MCF 10A (cell line): ENCODE measurements at regions not wholly inside any gene's neighbourhood (a gene's known extent, or its start where the extent isn't known, plus 50 kb on each side); places are given as distances from the start of the nearest gene placed in this dataset.

Source experiments
- BruUV-seq: library from RNA; stranded (reverse); fragments of 400-500 nt; replicated peaks from 2 replicates; lab custom pipeline; 2021; lab: Mats Ljungman, UMichigan
- CTCF ChIA-PET: fragments of 300-600 bp; sonication (Branson Sonifier 250); formaldehyde crosslinking; extraction: SDS; loops from one replicate; lab custom pipeline; 2021; ENCODE audit warnings: antibody characterized with exemption, inconsistent platforms; lab: Yijun Ruan, JAX
- POLR2A ChIA-PET: fragments of 300-600, 350-650 bp; sonication (Branson Sonifier 250); formaldehyde crosslinking; extraction: SDS; loops from one replicate; lab custom pipeline; 2020; ENCODE audit warnings: antibody characterized with exemption, inconsistent platforms; lab: Yijun Ruan, JAX
- DNase-seq: peaks from one replicate; pipeline ENCODE4 v3.0.0-alpha.2; 2018; ENCODE audit not compliant: unreplicated experiment
- H3K27ac Mint-ChIP-seq: one replicate; pipeline ENCODE4 v1.8.0; 2022; ENCODE audit warnings: mild to moderate bottlenecking, low read depth, mixed read lengths; ENCODE audit not compliant: unreplicated experiment
- H3K27me3 Mint-ChIP-seq: one replicate; pipeline ENCODE4 v1.8.0; 2022; ENCODE audit warnings: mixed read lengths; ENCODE audit not compliant: insufficient read depth, unreplicated experiment
- H3K36me3 Mint-ChIP-seq: one replicate; pipeline ENCODE4 v1.8.0; 2022; ENCODE audit warnings: mild to moderate bottlenecking, moderate library complexity, mixed read lengths; ENCODE audit not compliant: insufficient read depth, unreplicated experiment
- H3K4me1 Mint-ChIP-seq: one replicate; pipeline ENCODE4 v1.8.0; 2022; ENCODE audit warnings: mixed read lengths; ENCODE audit not compliant: insufficient read depth, unreplicated experiment
- H3K4me3 Mint-ChIP-seq: one replicate; pipeline ENCODE4 v1.8.0; 2022; ENCODE audit warnings: mild to moderate bottlenecking, moderate library complexity, mixed read lengths; ENCODE audit not compliant: unreplicated experiment
- H3K9me3 Mint-ChIP-seq: one replicate; pipeline ENCODE4 v1.8.0; 2022; ENCODE audit warnings: mixed read lengths; ENCODE audit not compliant: unreplicated experiment
- CTCF ChIP-seq: fragments of 200-600 bp; IDR thresholded peaks from one replicate; pipeline ENCODE4 v1.8.0; 2022; ENCODE audit warnings: antibody characterized with exemption, mild to moderate bottlenecking; ENCODE audit not compliant: unreplicated experiment
- intact Hi-C: fragments of 100-400 bp; cut with micrococcal nuclease; formaldehyde crosslinking; loops from 2 replicates; pipeline ENCODE4 v1.14.1; 2022

GRCh38 chr16:85492295-85492864 lies 120.7 kb upstream of the GSE1 start:
- intact Hi-C loops = no loop called here

GRCh38 chr16:85494315-85494714 lies 118.8 kb upstream of the GSE1 start:
- peaks cover 6% of the 10 kb centered on the region for H3K4me1 Mint-ChIP-seq
- H3K9me3 Mint-ChIP-seq = no peaks in the 10 kb centered on the region
- no peak for DNase-seq
- no peak overlapping the region for H3K27ac Mint-ChIP-seq
- BruUV-seq = no TSS peak
- ChIA-PET POLR2A (interaction anchor here (1.1 kb wide), 1 partner anchor 64 kb away, joined by 3 read pairs; no protein-coding TSS in a partner anchor), CTCF (no interaction called here)
- TF ChIP-seq CTCF = no peak
- intact Hi-C loops = no loop called here
- H3K4me3 Mint-ChIP-seq = no peak overlapping the region
- H3K36me3 Mint-ChIP-seq = peaks cover 5% of the 10 kb centered on the region
- H3K27me3 Mint-ChIP-seq = no peaks in the 10 kb centered on the region

More at GRCh38 chr16:85492295-85492864, 120.7 kb upstream of the GSE1 start:
- peaks cover 5% of the 10 kb centered on the region for H3K36me3 Mint-ChIP-seq
- peaks cover 10% of the 10 kb centered on the region for H3K4me1 Mint-ChIP-seq
- BruUV-seq = no TSS peak
- H3K4me3 Mint-ChIP-seq = no peak overlapping the region
- peak; percentile 28 for DNase-seq
- no peaks in the 10 kb centered on the region for H3K9me3 Mint-ChIP-seq
- H3K27me3 Mint-ChIP-seq = no peaks in the 10 kb centered on the region
- H3K27ac Mint-ChIP-seq = no peak overlapping the region
- POLR2A ChIA-PET = interaction anchor here (0.6 to 1.4 kb wide), 6 partner anchors 22 to 206 kb away, joined by 3 read pairs; partner anchors contain the start of gene GSE1
- CTCF ChIA-PET = interaction anchor here (0.6 to 1.3 kb wide), 5 partner anchors 22 to 216 kb away, joined by 3 to 6 read pairs (median 3); no protein-coding TSS in a partner anchor
- no peak for TF ChIP-seq CTCF

- DNase-seq = no peak
- BruUV-seq = no TSS peak
- no peak for TF ChIP-seq CTCF
- ChIA-PET POLR2A (interaction anchor here (0.7 to 1.1 kb wide), 2 partner anchors 44 to 63 kb away, joined by 3 read pairs; no protein-coding TSS in a partner anchor), CTCF (interaction anchor here (1.0 kb wide), 1 partner anchor 28 kb away, joined by 5 read pairs; no protein-coding TSS in a partner anchor)
- no peaks in the 10 kb centered on the region for H3K9me3 Mint-ChIP-seq
- H3K27me3 Mint-ChIP-seq = no peaks in the 10 kb centered on the region
- H3K27ac Mint-ChIP-seq = no peak overlapping the region
- H3K36me3 Mint-ChIP-seq = peaks cover 4% of the 10 kb centered on the region
- intact Hi-C loops = no loop called here
- H3K4me1 Mint-ChIP-seq = peaks cover 6% of the 10 kb centered on the region
- no peak overlapping the region for H3K4me3 Mint-ChIP-seq
Observed at GRCh38 chr16:85495259-85495658, 117.9 kb upstream of the GSE1 start.

- no peak for DNase-seq
- CTCF ChIA-PET = interaction anchor here (1.0 kb wide), 1 partner anchor 28 kb away, joined by 5 read pairs; no protein-coding TSS in a partner anchor
- Mint-ChIP-seq H3K4me1 (peaks cover 6% of the 10 kb centered on the region), H3K4me3 (no peak overlapping the region), H3K9me3 (no peaks in the 10 kb centered on the region), H3K27me3 (no peaks in the 10 kb centered on the region), H3K27ac (no peak overlapping the region), H3K36me3 (no peaks in the 10 kb centered on the region)
- BruUV-seq = no TSS peak
- POLR2A ChIA-PET = no interaction called here
- intact Hi-C loops = no loop called here
- TF ChIP-seq CTCF = no peak
Observed at GRCh38 chr16:85495823-85496538, 117.1 kb upstream of the GSE1 start.
